Activated T-helper 1 cell treated with anti-CD3 and anti-CD28 coated beads, Interleukin-12 subunit alpha, Interleukin-12 subunit beta, Interleukin-2, Interleukin-4 antibody, amounts not matched to agents 30 ng/mL and 10 ng/mL and 1 ng/mL, durations not matched to agents 14 hours and 24 hours and 36 hours (primary cell): ENCODE measurements at regions not wholly inside any gene's neighbourhood (a gene's known extent, or its start where the extent isn't known, plus 50 kb on each side); places are given as distances from the start of the nearest gene placed in this dataset.

Source experiments
- DNase-seq: peaks from one replicate; pipeline ENCODE4 v3.0.0; 2021; ENCODE audit warnings: low spot score
- H3K27ac Mint-ChIP-seq: one replicate; pipeline ENCODE4 v1.8.0; 2021; ENCODE audit warnings: mild to moderate bottlenecking, mixed read lengths
- H3K27me3 Mint-ChIP-seq: one replicate; pipeline ENCODE4 v1.8.0; 2022; ENCODE audit warnings: mild to moderate bottlenecking, moderate library complexity, mixed read lengths; ENCODE audit not compliant: insufficient read depth
- H3K36me3 Mint-ChIP-seq: one replicate; pipeline ENCODE4 v1.8.0; 2021; ENCODE audit warnings: low read depth, mixed read lengths
- H3K4me1 Mint-ChIP-seq: one replicate; pipeline ENCODE4 v1.8.0; 2021; ENCODE audit warnings: low read depth, mixed read lengths
- H3K4me3 Mint-ChIP-seq: one replicate; pipeline ENCODE4 v1.8.0; 2021; ENCODE audit warnings: mild to moderate bottlenecking, moderate library complexity, mixed read lengths
- H3K9me3 Mint-ChIP-seq: one replicate; pipeline ENCODE4 v1.8.0; 2021; ENCODE audit warnings: mixed read lengths
- intact Hi-C: fragments of 100-400 bp; cut with micrococcal nuclease; formaldehyde crosslinking; loops from one replicate; pipeline ENCODE4 v1.15.1; 2024

DNA sequence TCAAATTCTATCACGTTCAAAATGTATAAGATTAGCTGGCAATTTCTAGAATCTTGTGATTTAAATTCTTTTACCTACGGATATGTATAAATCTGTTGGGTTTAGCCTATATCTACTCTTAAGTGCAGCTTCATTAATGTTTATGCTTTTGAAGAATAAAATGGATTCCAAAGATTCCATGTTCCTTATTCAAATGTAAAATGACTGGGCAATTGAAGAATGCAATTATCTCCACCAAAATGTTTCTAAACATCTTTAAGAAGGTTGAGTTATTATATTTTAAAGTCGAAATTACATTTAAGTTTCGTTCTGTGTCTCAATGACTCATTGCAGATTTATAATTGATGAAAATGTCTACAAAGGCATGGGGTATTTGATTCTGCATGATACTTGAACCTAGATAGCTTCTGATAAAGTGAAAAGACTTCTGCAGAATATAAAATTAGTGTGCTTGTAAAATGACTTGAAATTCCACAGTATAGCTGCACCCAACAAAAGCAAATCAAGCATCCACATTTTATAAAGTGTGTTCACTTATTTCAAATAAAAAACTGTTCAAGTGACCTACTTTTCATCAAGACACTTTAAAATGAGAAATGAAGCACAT lies 697.0 kb upstream of the PCDH15 start:
- no peak for DNase-seq
- Mint-ChIP-seq H3K9me3 (no peaks in the 10 kb centered on the region), H3K4me3 (no peak overlapping the region), H3K36me3 (no peaks in the 10 kb centered on the region), H3K4me1 (no peaks in the 10 kb centered on the region), H3K27me3 (no peaks in the 10 kb centered on the region), H3K27ac (no peak overlapping the region)
- intact Hi-C loops, result no loop called here

DNA sequence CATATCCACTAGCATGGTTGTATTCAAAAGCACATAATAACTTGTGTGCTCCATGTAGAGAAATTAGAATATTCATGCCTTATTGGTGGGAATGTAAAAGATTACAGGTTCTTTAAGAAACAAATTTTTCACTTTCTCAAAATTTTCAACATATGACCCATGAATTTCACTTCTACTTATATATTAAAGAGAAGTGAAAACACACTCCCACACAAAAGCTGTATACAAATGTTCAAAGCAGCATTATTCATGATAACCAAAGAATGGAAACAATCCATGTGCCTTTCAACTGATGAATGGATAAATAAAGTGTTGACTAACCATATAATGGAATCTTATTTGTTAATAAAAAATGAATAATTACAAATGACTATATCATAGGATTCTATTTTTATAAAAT lies 694.5 kb upstream of the PCDH15 start:
- intact Hi-C loops, result no loop called here
- Mint-ChIP-seq H3K4me1 (no peaks in the 10 kb centered on the region), H3K27me3 (no peaks in the 10 kb centered on the region), H3K36me3 (no peaks in the 10 kb centered on the region), H3K4me3 (no peak overlapping the region), H3K9me3 (no peaks in the 10 kb centered on the region), H3K27ac (no peak overlapping the region)
- DNase-seq, result no peak

- no peaks in the 10 kb centered on the region for H3K4me1 Mint-ChIP-seq
- H3K27me3 Mint-ChIP-seq, result no peaks in the 10 kb centered on the region
- DNase-seq, result no peak
- no peak overlapping the region for H3K27ac Mint-ChIP-seq
- intact Hi-C loops, result no loop called here
- no peaks in the 10 kb centered on the region for H3K36me3 Mint-ChIP-seq
- no peaks in the 10 kb centered on the region for H3K9me3 Mint-ChIP-seq
- no peak overlapping the region for H3K4me3 Mint-ChIP-seq
Observed at GRCh38 chr10:55491712-55492111, 690.7 kb upstream of the PCDH15 start.

DNA sequence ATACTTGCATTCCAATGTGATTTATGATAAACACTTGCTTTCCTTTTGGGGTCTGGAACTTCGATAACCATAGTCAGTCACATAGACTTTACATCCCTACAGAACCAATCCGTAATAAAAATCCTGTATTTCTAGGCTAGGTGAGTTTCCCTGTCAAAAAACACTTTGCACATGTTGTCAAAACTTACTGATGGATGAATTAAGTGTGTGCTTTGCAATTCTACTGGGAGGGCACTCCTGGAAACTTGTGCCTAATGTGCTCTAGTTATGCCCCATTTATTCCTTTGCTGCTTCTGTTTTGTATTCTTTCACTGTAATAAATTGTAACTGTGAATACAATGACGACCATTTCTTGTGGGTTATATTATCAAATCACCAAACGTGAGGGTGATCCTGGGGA lies 684.8 kb upstream of the PCDH15 start:
- H3K27me3 Mint-ChIP-seq, result no peaks in the 10 kb centered on the region

GRCh38 chr10:55476129-55476528 lies 675.1 kb upstream of the PCDH15 start:
- H3K4me3 Mint-ChIP-seq, result no peak overlapping the region
- H3K9me3 Mint-ChIP-seq, result peaks cover 11% of the 10 kb centered on the region
- H3K4me1 Mint-ChIP-seq, result no peaks in the 10 kb centered on the region
- H3K27me3 Mint-ChIP-seq, result no peaks in the 10 kb centered on the region
- H3K27ac Mint-ChIP-seq, result no peak overlapping the region
- no peaks in the 10 kb centered on the region for H3K36me3 Mint-ChIP-seq
- intact Hi-C loops, result no loop called here
- DNase-seq, result no peak

More for the DNA sequence above, 684.8 kb upstream of the PCDH15 start:
- H3K9me3 Mint-ChIP-seq, result no peaks in the 10 kb centered on the region
- no peaks in the 10 kb centered on the region for H3K36me3 Mint-ChIP-seq
- intact Hi-C loops, result no loop called here
- H3K4me1 Mint-ChIP-seq, result no peaks in the 10 kb centered on the region
- no peak overlapping the region for H3K4me3 Mint-ChIP-seq
- DNase-seq, result no peak
- H3K27ac Mint-ChIP-seq, result no peak overlapping the region

DNA sequence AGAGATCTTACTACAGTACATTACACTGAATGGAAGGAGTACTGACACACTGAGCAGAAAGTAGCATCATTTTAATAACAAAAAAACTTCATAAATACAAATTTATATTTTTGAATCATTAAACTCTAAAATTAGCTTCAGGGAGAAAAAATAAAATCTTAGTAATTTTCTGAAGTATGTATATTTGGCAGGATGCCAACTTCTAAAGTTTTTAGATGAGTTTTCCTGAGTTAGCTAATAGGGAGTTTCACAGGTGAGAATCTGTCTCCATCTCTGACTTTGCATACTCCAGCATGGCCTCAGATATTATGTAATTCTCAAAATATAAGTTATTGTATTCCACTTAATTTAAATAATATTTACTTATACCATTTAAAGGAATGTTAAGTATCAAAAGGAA lies 673.2 kb upstream of the PCDH15 start:
- Mint-ChIP-seq H3K36me3 (no peaks in the 10 kb centered on the region), H3K4me1 (no peaks in the 10 kb centered on the region), H3K27me3 (no peaks in the 10 kb centered on the region), H3K9me3 (peaks cover 7% of the 10 kb centered on the region), H3K27ac (no peak overlapping the region), H3K4me3 (no peak overlapping the region)
- no peak for DNase-seq
- intact Hi-C loops, result no loop called here

DNA sequence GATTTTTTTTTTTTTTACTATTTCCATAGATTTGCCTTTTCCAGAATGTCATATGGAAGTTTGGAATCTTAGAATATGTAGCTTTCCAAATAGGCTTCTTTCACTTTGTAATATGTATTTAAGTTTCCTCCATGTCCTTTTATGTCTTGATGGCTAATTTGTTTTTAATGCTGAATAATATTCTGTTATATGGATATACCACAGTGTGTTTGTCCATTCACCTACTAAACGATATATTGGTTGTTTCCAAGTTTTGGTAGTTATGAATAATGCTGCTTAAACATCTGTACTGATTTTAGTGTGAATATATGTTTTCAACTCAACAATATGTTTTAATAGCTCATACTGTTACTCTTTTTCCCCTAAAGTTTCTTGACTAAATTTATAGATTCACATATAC lies 669.8 kb upstream of the PCDH15 start:
- H3K4me1 Mint-ChIP-seq, result no peaks in the 10 kb centered on the region
- no peak overlapping the region for H3K4me3 Mint-ChIP-seq
- no peak for DNase-seq
- intact Hi-C loops, result no loop called here
- no peak overlapping the region for H3K27ac Mint-ChIP-seq
- peaks cover 3% of the 10 kb centered on the region for H3K9me3 Mint-ChIP-seq
- no peaks in the 10 kb centered on the region for H3K27me3 Mint-ChIP-seq
- no peaks in the 10 kb centered on the region for H3K36me3 Mint-ChIP-seq

DNA sequence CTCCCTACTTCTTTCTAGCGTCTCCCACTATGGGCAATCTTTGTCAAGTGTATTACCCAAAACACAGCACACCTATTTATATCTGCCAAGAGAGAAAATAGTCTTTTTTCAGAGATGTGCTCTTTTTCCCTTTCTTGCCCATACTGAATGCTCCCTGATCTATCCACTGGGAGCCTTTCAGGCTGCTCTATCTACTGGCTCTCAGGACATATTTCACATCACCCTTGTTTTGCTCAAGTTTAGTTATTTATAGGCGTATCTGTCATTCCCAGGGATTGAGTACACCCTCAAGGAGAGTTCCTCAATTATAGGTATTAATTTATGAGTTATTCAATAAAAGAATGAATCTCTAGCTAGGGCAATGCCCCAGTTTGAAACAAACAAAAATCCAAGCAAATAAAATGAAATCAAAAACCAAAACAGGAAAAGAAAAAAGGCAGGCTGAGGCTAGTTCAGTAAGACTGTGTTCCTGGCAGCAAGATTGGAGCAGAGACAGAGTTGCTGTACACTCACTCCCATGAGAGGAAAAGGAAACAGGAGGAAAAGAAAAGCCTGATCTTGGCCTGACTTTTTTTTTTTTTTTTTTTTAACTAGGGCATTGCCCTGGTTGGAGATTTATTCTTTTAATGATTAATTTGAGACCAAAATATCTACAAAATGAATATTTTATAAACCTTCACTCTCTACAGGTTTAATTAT lies 665.9 kb upstream of the PCDH15 start:
- Mint-ChIP-seq H3K9me3 (peaks cover 3% of the 10 kb centered on the region), H3K27me3 (no peaks in the 10 kb centered on the region), H3K27ac (no peak overlapping the region), H3K36me3 (no peaks in the 10 kb centered on the region), H3K4me3 (no peak overlapping the region), H3K4me1 (no peaks in the 10 kb centered on the region)
- no peak for DNase-seq
- intact Hi-C loops, result no loop called here

DNA sequence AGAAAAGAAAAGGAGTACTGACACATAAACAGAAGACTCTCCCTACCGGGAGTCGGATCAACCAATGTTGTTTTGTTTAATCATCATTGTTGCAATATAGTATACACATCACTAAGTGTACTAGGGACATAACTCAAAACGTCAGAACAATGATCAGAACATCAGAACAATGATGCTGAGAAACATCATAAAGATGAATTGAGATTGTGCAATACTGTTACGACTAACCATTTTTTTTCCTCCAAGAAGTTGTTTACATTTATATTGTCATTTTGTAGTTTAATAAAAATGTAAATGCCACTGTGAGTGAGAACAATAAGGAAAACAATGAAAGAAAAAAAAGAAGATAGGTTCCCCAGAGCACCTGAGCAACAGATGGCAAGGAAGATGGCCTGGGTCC lies 663.1 kb upstream of the PCDH15 start:
- no peak for DNase-seq
- H3K4me1 Mint-ChIP-seq, result no peaks in the 10 kb centered on the region
- H3K36me3 Mint-ChIP-seq, result no peaks in the 10 kb centered on the region
- no peaks in the 10 kb centered on the region for H3K27me3 Mint-ChIP-seq
- no peak overlapping the region for H3K27ac Mint-ChIP-seq
- no peaks in the 10 kb centered on the region for H3K9me3 Mint-ChIP-seq
- no peak overlapping the region for H3K4me3 Mint-ChIP-seq
- intact Hi-C loops, result no loop called here

- H3K27me3 Mint-ChIP-seq, result no peaks in the 10 kb centered on the region
Observed at GRCh38 chr10:55460008-55460407, 659.0 kb upstream of the PCDH15 start.

GRCh38 chr10:55449981-55450380 lies 649.0 kb upstream of the PCDH15 start:
- no peaks in the 10 kb centered on the region for H3K36me3 Mint-ChIP-seq
- intact Hi-C loops, result no loop called here
- no peak for DNase-seq
- H3K4me3 Mint-ChIP-seq, result no peak overlapping the region
- H3K4me1 Mint-ChIP-seq, result no peaks in the 10 kb centered on the region
- no peak overlapping the region for H3K27ac Mint-ChIP-seq
- no peaks in the 10 kb centered on the region for H3K27me3 Mint-ChIP-seq
- no peaks in the 10 kb centered on the region for H3K9me3 Mint-ChIP-seq

More at GRCh38 chr10:55460008-55460407, 659.0 kb upstream of the PCDH15 start:
- H3K9me3 Mint-ChIP-seq, result no peaks in the 10 kb centered on the region
- no peaks in the 10 kb centered on the region for H3K36me3 Mint-ChIP-seq
- no peak overlapping the region for H3K4me3 Mint-ChIP-seq
- DNase-seq, result no peak
- H3K4me1 Mint-ChIP-seq, result no peaks in the 10 kb centered on the region
- no peak overlapping the region for H3K27ac Mint-ChIP-seq
- intact Hi-C loops, result no loop called here

DNA sequence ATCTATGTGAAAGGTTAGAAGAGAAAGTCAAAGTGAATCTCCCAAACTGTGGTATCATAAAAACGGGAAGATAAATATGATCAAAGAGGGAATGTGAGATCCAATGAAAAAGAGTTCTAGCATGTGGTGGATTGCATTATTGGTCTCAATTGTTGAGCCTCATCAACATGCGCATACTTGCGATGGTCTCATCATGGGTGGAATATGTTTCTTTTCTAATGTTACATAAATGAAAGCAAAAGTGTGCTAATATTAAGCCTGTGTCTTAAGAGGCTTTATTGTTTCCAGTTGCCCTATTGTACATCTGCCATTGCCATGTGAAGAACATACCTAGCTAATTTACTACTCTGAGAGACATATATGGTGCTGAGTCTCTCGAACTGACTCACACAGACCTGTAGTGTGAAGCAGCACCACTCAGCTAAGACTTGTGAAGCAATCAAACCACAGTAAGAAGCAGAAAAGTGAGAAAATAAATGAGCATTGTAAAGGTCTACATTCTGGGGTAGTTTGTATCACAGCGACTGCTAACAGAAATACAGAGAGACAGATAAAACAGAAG lies 645.5 kb upstream of the PCDH15 start:
- Mint-ChIP-seq H3K9me3 (peaks cover 14% of the 10 kb centered on the region), H3K4me3 (no peak overlapping the region), H3K4me1 (no peaks in the 10 kb centered on the region), H3K36me3 (no peaks in the 10 kb centered on the region), H3K27me3 (no peaks in the 10 kb centered on the region), H3K27ac (no peak overlapping the region)
- DNase-seq, result no peak
- intact Hi-C loops, result no loop called here

GRCh38 chr10:55441777-55442176 lies 640.7 kb upstream of the PCDH15 start:
- Mint-ChIP-seq H3K4me3 (no peak overlapping the region), H3K27ac (no peak overlapping the region), H3K36me3 (no peaks in the 10 kb centered on the region), H3K27me3 (no peaks in the 10 kb centered on the region), H3K9me3 (peaks cover 16% of the 10 kb centered on the region), H3K4me1 (no peaks in the 10 kb centered on the region)
- no peak for DNase-seq
- intact Hi-C loops, result no loop called here
